ENCODE measurements at regions not wholly inside any gene's neighbourhood (a gene's known extent, or its start where the extent isn't known, plus 50 kb on each side); places are given as distances from the start of the nearest gene placed in this dataset.

- H3K4me1 ChIP-seq (ENCODE audit: control insufficient read depth, insufficient read depth, low read length) = peaks cover 4% of the 10 kb centered on the region
- H3K4me3 ChIP-seq (ENCODE audit: low read depth, low read length) = no peak overlapping the region
- no peaks in the 10 kb centered on the region for H3K36me3 ChIP-seq (ENCODE audit: control insufficient read depth, insufficient read depth, low read length)
- no peaks in the 10 kb centered on the region for H3K9me3 ChIP-seq (ENCODE audit: control insufficient read depth, insufficient read depth, low read length)
- no peak overlapping the region for H3K9ac ChIP-seq (ENCODE audit: low read depth, low read length)
- H3K27me3 ChIP-seq (ENCODE audit: control insufficient read depth, insufficient read depth, low read length) = no peaks in the 10 kb centered on the region
Observed at GRCh38 chr13:91155512-91156114, 191.9 kb upstream of the MIR17HG start.

DNA sequence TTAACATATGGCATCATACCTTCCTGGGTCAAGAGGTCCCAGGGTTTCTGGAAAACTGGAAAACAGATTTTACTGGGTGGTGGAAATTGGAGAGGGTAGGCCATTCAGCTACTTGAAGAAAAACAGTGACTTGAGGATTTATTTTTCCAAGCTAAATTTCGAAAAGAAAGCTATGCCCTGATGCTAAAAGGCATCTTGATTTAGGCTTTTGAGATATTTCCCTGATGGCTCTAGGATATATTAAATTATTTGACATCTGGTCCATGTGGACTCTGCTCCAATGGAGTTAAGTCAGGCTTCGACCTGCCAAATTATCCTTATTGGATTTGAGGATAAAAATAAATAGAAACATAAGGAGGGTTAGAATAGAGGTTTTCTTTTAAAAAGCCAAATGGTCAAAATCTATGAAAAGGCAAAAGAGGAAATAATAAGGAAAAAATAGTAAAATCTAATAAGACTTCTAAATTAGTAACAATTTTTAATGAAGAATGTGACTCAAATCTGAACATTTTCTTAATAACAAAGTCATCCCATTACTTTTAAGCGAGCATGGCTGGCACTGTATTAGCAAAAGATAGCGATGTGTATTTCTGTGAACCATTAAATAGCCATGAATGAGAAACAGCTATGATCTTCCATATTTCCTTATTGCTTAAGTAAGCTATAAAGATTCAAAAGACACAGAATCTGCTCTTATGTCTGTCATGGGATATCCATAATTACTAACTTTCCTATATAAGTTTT lies 190.0 kb upstream of the MIR17HG start:
- no peak overlapping the region for H3K4me3 ChIP-seq (ENCODE audit: low read depth, low read length)
- no peaks in the 10 kb centered on the region for H3K27me3 ChIP-seq (ENCODE audit: control insufficient read depth, insufficient read depth, low read length)
- H3K9me3 ChIP-seq (ENCODE audit: control insufficient read depth, insufficient read depth, low read length) = no peaks in the 10 kb centered on the region
- H3K36me3 ChIP-seq (ENCODE audit: control insufficient read depth, insufficient read depth, low read length) = no peaks in the 10 kb centered on the region
- peaks cover 4% of the 10 kb centered on the region for H3K4me1 ChIP-seq (ENCODE audit: control insufficient read depth, insufficient read depth, low read length)
- H3K9ac ChIP-seq (ENCODE audit: low read depth, low read length) = no peak overlapping the region

DNA sequence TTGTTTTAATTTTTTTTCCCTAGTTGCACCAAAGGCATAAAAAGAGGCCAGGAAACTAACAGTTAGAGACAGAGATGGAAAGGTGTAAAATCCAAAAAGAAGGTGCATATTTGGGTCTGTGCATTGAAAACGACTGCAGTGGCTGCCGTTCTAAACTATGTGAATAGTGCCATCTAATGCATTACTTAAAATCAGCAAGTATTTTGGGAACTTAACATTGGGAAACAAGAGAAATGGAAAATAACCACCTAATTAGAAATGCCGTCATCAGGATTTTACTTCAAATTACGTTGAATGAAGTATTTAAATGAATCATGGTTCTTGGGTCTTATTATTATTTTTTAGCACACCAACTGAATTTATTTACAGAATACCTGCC lies 189.5 kb upstream of the MIR17HG start:
- no peaks in the 10 kb centered on the region for H3K27me3 ChIP-seq (ENCODE audit: control insufficient read depth, insufficient read depth, low read length)
- no peaks in the 10 kb centered on the region for H3K9me3 ChIP-seq (ENCODE audit: control insufficient read depth, insufficient read depth, low read length)
- H3K36me3 ChIP-seq (ENCODE audit: control insufficient read depth, insufficient read depth, low read length) = no peaks in the 10 kb centered on the region
- H3K4me1 ChIP-seq (ENCODE audit: control insufficient read depth, insufficient read depth, low read length) = peaks cover 4% of the 10 kb centered on the region
- no peak overlapping the region for H3K4me3 ChIP-seq (ENCODE audit: low read depth, low read length)
- no peak overlapping the region for H3K9ac ChIP-seq (ENCODE audit: low read depth, low read length)

- H3K36me3 ChIP-seq (ENCODE audit: control insufficient read depth, insufficient read depth, low read length) = no peaks in the 10 kb centered on the region
- H3K9me3 ChIP-seq (ENCODE audit: control insufficient read depth, insufficient read depth, low read length) = no peaks in the 10 kb centered on the region
- no peaks in the 10 kb centered on the region for H3K27me3 ChIP-seq (ENCODE audit: control insufficient read depth, insufficient read depth, low read length)
- H3K4me1 ChIP-seq (ENCODE audit: control insufficient read depth, insufficient read depth, low read length) = no peaks in the 10 kb centered on the region
- no peak overlapping the region for H3K9ac ChIP-seq (ENCODE audit: low read depth, low read length)
- no peak overlapping the region for H3K4me3 ChIP-seq (ENCODE audit: low read depth, low read length)
Observed at GRCh38 chr13:91162180-91162579, 185.3 kb upstream of the MIR17HG start.

DNA sequence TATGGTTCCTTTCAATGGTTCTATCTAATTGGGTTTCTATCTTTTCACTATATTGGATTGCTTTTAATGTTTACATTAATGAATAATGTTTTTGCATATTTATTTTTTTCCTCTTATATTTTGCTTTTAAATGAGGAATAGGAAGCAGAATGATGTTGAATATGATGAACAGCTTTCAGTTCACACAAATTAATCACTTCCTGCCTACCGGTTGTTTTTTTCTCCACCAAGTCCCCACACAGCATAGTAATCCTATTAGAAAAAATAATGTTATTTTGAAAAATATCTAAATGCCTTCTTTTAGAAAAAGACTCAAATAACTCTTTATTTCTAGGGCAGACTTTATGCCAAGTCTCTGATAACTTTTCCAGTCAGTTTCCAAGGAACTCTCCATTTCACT lies 184.9 kb upstream of the MIR17HG start:
- Histone ChIP-seq H3K9ac (ENCODE audit: low read depth, low read length) (no peak overlapping the region), H3K9me3 (ENCODE audit: control insufficient read depth, insufficient read depth, low read length) (no peaks in the 10 kb centered on the region), H3K4me1 (ENCODE audit: control insufficient read depth, insufficient read depth, low read length) (no peaks in the 10 kb centered on the region), H3K4me3 (ENCODE audit: low read depth, low read length) (no peak overlapping the region), H3K27me3 (ENCODE audit: control insufficient read depth, insufficient read depth, low read length) (no peaks in the 10 kb centered on the region), H3K36me3 (ENCODE audit: control insufficient read depth, insufficient read depth, low read length) (no peaks in the 10 kb centered on the region)

DNA sequence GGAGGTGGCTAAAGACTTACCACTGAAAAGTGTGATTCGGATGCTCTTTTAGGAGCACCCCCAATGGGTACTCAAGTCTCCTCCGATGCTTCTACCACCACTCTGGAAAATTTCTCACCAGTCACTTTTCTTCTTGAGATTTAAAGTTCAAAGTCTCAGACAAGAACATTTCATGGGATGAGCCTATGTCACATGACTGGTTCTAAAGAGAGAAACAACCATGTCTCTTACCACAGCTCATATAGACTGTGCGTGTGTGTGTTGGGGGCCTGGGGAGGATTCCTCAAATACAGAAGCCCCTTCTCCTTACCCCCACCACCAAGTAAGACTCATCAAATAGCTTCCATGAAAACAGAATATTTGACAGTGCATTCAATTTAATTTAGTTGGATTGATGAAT lies 181.7 kb upstream of the MIR17HG start:
- Histone ChIP-seq H3K27me3 (ENCODE audit: control insufficient read depth, insufficient read depth, low read length) (no peaks in the 10 kb centered on the region), H3K36me3 (ENCODE audit: control insufficient read depth, insufficient read depth, low read length) (no peaks in the 10 kb centered on the region), H3K4me3 (ENCODE audit: low read depth, low read length) (no peak overlapping the region), H3K9ac (ENCODE audit: low read depth, low read length) (no peak overlapping the region), H3K9me3 (ENCODE audit: control insufficient read depth, insufficient read depth, low read length) (no peaks in the 10 kb centered on the region), H3K4me1 (ENCODE audit: control insufficient read depth, insufficient read depth, low read length) (no peaks in the 10 kb centered on the region)

GRCh38 chr13:91166714-91167511 lies 180.6 kb upstream of the MIR17HG start:
- Histone ChIP-seq H3K4me3 (ENCODE audit: low read depth, low read length) (no peak overlapping the region), H3K9ac (ENCODE audit: low read depth, low read length) (no peak overlapping the region), H3K9me3 (ENCODE audit: control insufficient read depth, insufficient read depth, low read length) (no peaks in the 10 kb centered on the region), H3K4me1 (ENCODE audit: control insufficient read depth, insufficient read depth, low read length) (no peaks in the 10 kb centered on the region), H3K36me3 (ENCODE audit: control insufficient read depth, insufficient read depth, low read length) (no peaks in the 10 kb centered on the region), H3K27me3 (ENCODE audit: control insufficient read depth, insufficient read depth, low read length) (no peaks in the 10 kb centered on the region)

- Histone ChIP-seq H3K4me3 (ENCODE audit: low read depth, low read length) (no peak overlapping the region), H3K36me3 (ENCODE audit: control insufficient read depth, insufficient read depth, low read length) (no peaks in the 10 kb centered on the region), H3K27me3 (ENCODE audit: control insufficient read depth, insufficient read depth, low read length) (no peaks in the 10 kb centered on the region), H3K9ac (ENCODE audit: low read depth, low read length) (no peak overlapping the region), H3K9me3 (ENCODE audit: control insufficient read depth, insufficient read depth, low read length) (no peaks in the 10 kb centered on the region), H3K4me1 (ENCODE audit: control insufficient read depth, insufficient read depth, low read length) (no peaks in the 10 kb centered on the region)
Observed at GRCh38 chr13:91167706-91168385, 179.6 kb upstream of the MIR17HG start.

GRCh38 chr13:91168386-91168711 lies 179.1 kb upstream of the MIR17HG start:
- Histone ChIP-seq H3K27me3 (ENCODE audit: control insufficient read depth, insufficient read depth, low read length) (peaks cover 2% of the 10 kb centered on the region), H3K9me3 (ENCODE audit: control insufficient read depth, insufficient read depth, low read length) (no peaks in the 10 kb centered on the region), H3K4me1 (ENCODE audit: control insufficient read depth, insufficient read depth, low read length) (no peaks in the 10 kb centered on the region), H3K4me3 (ENCODE audit: low read depth, low read length) (no peak overlapping the region), H3K9ac (ENCODE audit: low read depth, low read length) (no peak overlapping the region), H3K36me3 (ENCODE audit: control insufficient read depth, insufficient read depth, low read length) (no peaks in the 10 kb centered on the region)

- no peak overlapping the region for H3K4me3 ChIP-seq (ENCODE audit: low read depth, low read length)
- H3K36me3 ChIP-seq (ENCODE audit: control insufficient read depth, insufficient read depth, low read length) = no peaks in the 10 kb centered on the region
- no peaks in the 10 kb centered on the region for H3K9me3 ChIP-seq (ENCODE audit: control insufficient read depth, insufficient read depth, low read length)
- H3K27me3 ChIP-seq (ENCODE audit: control insufficient read depth, insufficient read depth, low read length) = peaks cover 9% of the 10 kb centered on the region
- H3K4me1 ChIP-seq (ENCODE audit: control insufficient read depth, insufficient read depth, low read length) = peaks cover 4% of the 10 kb centered on the region
- no peak overlapping the region for H3K9ac ChIP-seq (ENCODE audit: low read depth, low read length)
Observed at GRCh38 chr13:91169321-91170050, 178.0 kb upstream of the MIR17HG start.

GRCh38 chr13:91172160-91172559 lies 175.3 kb upstream of the MIR17HG start:
- H3K27me3 ChIP-seq (ENCODE audit: control insufficient read depth, insufficient read depth, low read length) = peaks cover 19% of the 10 kb centered on the region

More at GRCh38 chr13:91172160-91172559, 175.3 kb upstream of the MIR17HG start:
- Histone ChIP-seq H3K36me3 (ENCODE audit: control insufficient read depth, insufficient read depth, low read length) (no peaks in the 10 kb centered on the region), H3K4me3 (ENCODE audit: low read depth, low read length) (no peak overlapping the region), H3K9ac (ENCODE audit: low read depth, low read length) (no peak overlapping the region), H3K4me1 (ENCODE audit: control insufficient read depth, insufficient read depth, low read length) (peaks cover 5% of the 10 kb centered on the region), H3K9me3 (ENCODE audit: control insufficient read depth, insufficient read depth, low read length) (no peaks in the 10 kb centered on the region)
